ENCODE measurements at regions not wholly inside any gene's neighbourhood (a gene's known extent, or its start where the extent isn't known, plus 50 kb on each side); places are given as distances from the start of the nearest gene placed in this dataset.

GRCh38 chr1:47635111-47635510 lies 197.3 kb downstream of the FOXD2 start:
- TF ChIP-seq EZH2 (IDR thresholded peaks at IDR 0.05; ENCODE audit: borderline replicate concordance, low read length), result no peak
- TF ChIP-seq, protein P1, sequence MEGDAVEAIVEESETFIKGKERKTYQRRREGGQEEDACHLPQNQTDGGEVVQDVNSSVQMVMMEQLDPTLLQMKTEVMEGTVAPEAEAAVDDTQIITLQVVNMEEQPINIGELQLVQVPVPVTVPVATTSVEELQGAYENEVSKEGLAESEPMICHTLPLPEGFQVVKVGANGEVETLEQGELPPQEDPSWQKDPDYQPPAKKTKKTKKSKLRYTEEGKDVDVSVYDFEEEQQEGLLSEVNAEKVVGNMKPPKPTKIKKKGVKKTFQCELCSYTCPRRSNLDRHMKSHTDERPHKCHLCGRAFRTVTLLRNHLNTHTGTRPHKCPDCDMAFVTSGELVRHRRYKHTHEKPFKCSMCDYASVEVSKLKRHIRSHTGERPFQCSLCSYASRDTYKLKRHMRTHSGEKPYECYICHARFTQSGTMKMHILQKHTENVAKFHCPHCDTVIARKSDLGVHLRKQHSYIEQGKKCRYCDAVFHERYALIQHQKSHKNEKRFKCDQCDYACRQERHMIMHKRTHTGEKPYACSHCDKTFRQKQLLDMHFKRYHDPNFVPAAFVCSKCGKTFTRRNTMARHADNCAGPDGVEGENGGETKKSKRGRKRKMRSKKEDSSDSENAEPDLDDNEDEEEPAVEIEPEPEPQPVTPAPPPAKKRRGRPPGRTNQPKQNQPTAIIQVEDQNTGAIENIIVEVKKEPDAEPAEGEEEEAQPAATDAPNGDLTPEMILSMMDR (IDR thresholded peaks at IDR 0.05; ENCODE audit: low read length), result no peak

Measured in OCI-LY1 (cell line).